H1 (cell line): ENCODE measurements at regions not wholly inside any gene's neighbourhood (a gene's known extent, or its start where the extent isn't known, plus 50 kb on each side); places are given as distances from the start of the nearest gene placed in this dataset.

ENCODE experiments used
- CTCF ChIA-PET: fragments of 300-600 bp; sonication (Branson Sonifier 250); formaldehyde crosslinking; loops from one replicate; lab custom pipeline; 2021; ENCODE audit not compliant: partially characterized antibody; lab: Charles Lee
- POLR2A ChIA-PET: fragments of 300-600 bp; sonication (Branson Sonifier 250); formaldehyde crosslinking; loops from one replicate; lab custom pipeline; 2021; ENCODE audit warnings: inconsistent platforms; ENCODE audit not compliant: partially characterized antibody; lab: Charles Lee
- DNase-seq, 2 experiments: peaks; one replicate each; pipeline versions ENCODE4 v3.0.0 to v3.0.0-alpha.2; 2010 to 2022; ENCODE audit warnings: low spot score in 2 of 2, low read depth in 1 of 2, mixed read lengths in 1 of 2
- FAIRE-seq: peaks from 2 replicates; lab custom pipeline; 2011; peaks lifted over from hg19 to GRCh38; lab: Jason Lieb, UNC
- H2AFZ ChIP-seq: 2 replicates; pipeline ENCODE4 v1.8.1; 2012; ENCODE audit warnings: low read length, inconsistent platforms
- H2AK5ac ChIP-seq: 2 replicates; pipeline ENCODE4 v1.6.1; 2013; ENCODE audit warnings: low read depth, low read length
- H2BK120ac ChIP-seq: replicated peaks from 2 replicates; pipeline ENCODE3; 2013; ENCODE audit warnings: low read depth, low read length, inconsistent platforms
- H2BK12ac ChIP-seq: 2 replicates; pipeline ENCODE4 v1.6.1; 2013; ENCODE audit warnings: low read depth, low read length
- H2BK15ac ChIP-seq: 2 replicates; pipeline ENCODE4 v1.6.1; 2013; ENCODE audit warnings: low read length
- H2BK20ac ChIP-seq: 2 replicates; pipeline ENCODE4 v1.6.1; 2013; ENCODE audit warnings: low read length
- H2BK5ac ChIP-seq: 2 replicates; pipeline ENCODE4 v1.6.1; 2013; ENCODE audit warnings: low read depth, low read length
- H3K14ac ChIP-seq: 2 replicates; pipeline ENCODE4 v1.6.1; 2013; ENCODE audit warnings: inconsistent platforms; ENCODE audit not compliant: insufficient read length
- H3K18ac ChIP-seq: 2 replicates; pipeline ENCODE4 v1.6.1; 2013; ENCODE audit warnings: low read length; ENCODE audit errors: extremely low read depth
- H3K23ac ChIP-seq: 2 replicates; pipeline ENCODE4 v1.6.1; 2013; ENCODE audit warnings: inconsistent platforms; ENCODE audit not compliant: insufficient read length
- H3K23me2 ChIP-seq: 2 replicates; pipeline ENCODE4 v1.6.1; 2013; ENCODE audit warnings: low read depth, low read length
- H3K27ac ChIP-seq: 2 replicates; pipeline ENCODE4 v1.6.1; 2011; ENCODE audit warnings: low read depth, low read length, inconsistent platforms
- H3K27me3 ChIP-seq, 4 experiments: replicated peaks in 1 of 4; 1 replicate in 1 of 4; 2 replicates in 3 of 4; pipeline versions ENCODE4 v1.6.1 to v1.8.1; 2011 to 2013; ENCODE audit warnings: low read length in 3 of 4, mild to moderate bottlenecking in 3 of 4, inconsistent platforms in 2 of 4, mixed read lengths in 2 of 4, moderate library complexity in 1 of 4; ENCODE audit not compliant: control insufficient read depth in 3 of 4, insufficient read depth in 3 of 4; ENCODE audit errors: extremely low read depth in 1 of 4
- H3K36me3 ChIP-seq, 4 experiments: 2 replicates each; pipeline versions ENCODE4 v1.6.1 to v1.8.1; 2011 to 2013; ENCODE audit warnings: mild to moderate bottlenecking in 4 of 4, low read length in 3 of 4, moderate library complexity in 2 of 4, control low read depth in 1 of 4, inconsistent platforms in 1 of 4; ENCODE audit not compliant: insufficient read depth in 4 of 4, control insufficient read depth in 2 of 4
- H3K4ac ChIP-seq: replicated peaks from 2 replicates; pipeline ENCODE3; 2013; ENCODE audit warnings: low read length, low read depth, mixed read lengths, inconsistent platforms; ENCODE audit not compliant: insufficient read length
- H3K4me1 ChIP-seq, 4 experiments: replicated peaks in 1 of 4; 1 replicate in 1 of 4; 2 replicates in 3 of 4; pipeline versions ENCODE4 v1.6.1 to v1.8.1; 2011 to 2013; ENCODE audit warnings: low read length in 3 of 4, inconsistent platforms in 2 of 4, mixed read lengths in 1 of 4; ENCODE audit not compliant: insufficient read depth in 4 of 4, control insufficient read depth in 3 of 4
- H3K4me2 ChIP-seq, 2 experiments: 2 replicates each; pipeline versions ENCODE4 v1.6.1 to v1.8.1; 2011 to 2013; ENCODE audit warnings: low read depth in 2 of 2, low read length in 2 of 2, control low read depth in 1 of 2, inconsistent platforms in 1 of 2, mild to moderate bottlenecking in 1 of 2; ENCODE audit not compliant: insufficient read depth in 1 of 2
- H3K4me3 ChIP-seq, 4 experiments: fragments of 200-600, 300-600 bp in 1 of 4; sonication (generic), shearing (Covaris generic), sonication (Bioruptor Twin) in 1 of 4; 2 replicates each; pipeline versions ENCODE4 v1.5.1 to v1.8.1; 2011 to 2016; ENCODE audit warnings: low read length in 4 of 4, low read depth in 3 of 4, control low read depth in 2 of 4, inconsistent platforms in 2 of 4, mild to moderate bottlenecking in 2 of 4, mixed read lengths in 1 of 4, moderate library complexity in 1 of 4; ENCODE audit not compliant: insufficient read depth in 2 of 4; ENCODE audit errors: extremely low read depth in 1 of 4
- H3K56ac ChIP-seq: replicated peaks from 2 replicates; pipeline ENCODE3; 2013; ENCODE audit warnings: low read depth, mild to moderate bottlenecking, mixed read lengths, low read length, inconsistent platforms; ENCODE audit not compliant: insufficient read length
- H3K79me1 ChIP-seq: 2 replicates; pipeline ENCODE4 v1.6.1; 2013; ENCODE audit warnings: low read depth, low read length, control low read depth
- H3K79me2 ChIP-seq, 2 experiments: 2 replicates each; pipeline versions ENCODE4 v1.6.1 to v1.8.1; 2012 to 2013; ENCODE audit warnings: low read length in 2 of 2, mild to moderate bottlenecking in 2 of 2, inconsistent platforms in 1 of 2; ENCODE audit not compliant: insufficient read depth in 2 of 2, control insufficient read depth in 1 of 2
- H3K9ac ChIP-seq, 4 experiments: replicated peaks in 1 of 4; 1 replicate in 1 of 4; 2 replicates in 3 of 4; pipeline versions ENCODE4 v1.6.1 to v1.8.1; 2011 to 2013; ENCODE audit warnings: low read depth in 3 of 4, low read length in 3 of 4, control low read depth in 2 of 4, mild to moderate bottlenecking in 2 of 4, moderate library complexity in 2 of 4, inconsistent platforms in 1 of 4; ENCODE audit errors: extremely low read depth in 1 of 4
- H3K9me3 ChIP-seq, 2 experiments: 2 replicates each; pipeline versions ENCODE4 v1.6.1 to v1.8.1; 2012 to 2013; ENCODE audit warnings: mild to moderate bottlenecking in 2 of 2, moderate library complexity in 2 of 2, control low read depth in 1 of 2, inconsistent platforms in 1 of 2, low read depth in 1 of 2, low read length in 1 of 2, mixed read lengths in 1 of 2; ENCODE audit not compliant: insufficient read depth in 2 of 2
- H4K20me1 ChIP-seq, 2 experiments: replicated peaks in 1 of 2; 2 replicates each; pipeline versions ENCODE3 to v1.8.1; 2011 to 2013; ENCODE audit warnings: inconsistent platforms in 2 of 2, low read length in 2 of 2, mild to moderate bottlenecking in 1 of 2; ENCODE audit not compliant: insufficient read depth in 2 of 2, control insufficient read depth in 1 of 2
- H4K5ac ChIP-seq: 2 replicates; pipeline ENCODE4 v1.6.1; 2013; ENCODE audit warnings: low read length, low read depth, mixed read lengths, inconsistent platforms; ENCODE audit not compliant: insufficient read length
- H4K8ac ChIP-seq: 2 replicates; pipeline ENCODE4 v1.8.0; 2013; ENCODE audit warnings: mild to moderate bottlenecking, moderate library complexity, low read length, inconsistent platforms; ENCODE audit not compliant: insufficient read depth; ENCODE audit errors: extremely low read depth
- H4K91ac ChIP-seq: replicated peaks from 2 replicates; pipeline ENCODE3; 2013; ENCODE audit warnings: low read length, mixed read lengths, inconsistent platforms; ENCODE audit not compliant: insufficient read length
- EP300 ChIP-seq, 2 experiments: IDR thresholded peaks; 1 replicate in 1 of 2; 2 replicates in 1 of 2; pipeline ENCODE4 v1.6.1; 2011 to 2012; ENCODE audit warnings: low read depth in 2 of 2, low read length in 2 of 2, mild to moderate bottlenecking in 2 of 2, borderline replicate concordance in 1 of 2, inconsistent platforms in 1 of 2, moderate library complexity in 1 of 2
- RAD21 ChIP-seq, 2 experiments: IDR thresholded peaks in 1 of 2; conservative IDR thresholded peaks in 1 of 2; 2 replicates each; pipeline ENCODE4 v1.6.1; 2011; ENCODE audit warnings: low read depth in 2 of 2, low read length in 2 of 2, improper control_type of control experiment in 1 of 2, inconsistent platforms in 1 of 2, mild to moderate bottlenecking in 1 of 2, moderate library complexity in 1 of 2
- WGBS, 2 experiments: shearing (Covaris generic) in 1 of 2; methylation state at CpG; one replicate each; pipeline versions ENCODE4 v1.1.6 to v1.1.7; 2013 to 2015; ENCODE audit warnings: low lambda C conversion rate in 2 of 2, mixed read lengths in 2 of 2, inconsistent platforms in 1 of 2, low coverage in 1 of 2, missing lambda C conversion rate in 1 of 2; ENCODE audit not compliant: insufficient replicate concordance in 2 of 2, insufficient coverage in 1 of 2, insufficient read length in 1 of 2; ENCODE audit errors: extremely low coverage in 1 of 2, missing lambda C conversion rate in 1 of 2; 5-methylcytosine and 5-hydroxymethylcytosine counted together

GRCh38 chr21:16342932-16343331, 613.1 kb downstream of the USP25 start:
- Histone ChIP-seq H4K5ac (no peak overlapping the region), H3K14ac (no peak overlapping the region), H2BK5ac (no peak overlapping the region), H4K8ac (no peak overlapping the region), H3K56ac (no peak overlapping the region)
- TF ChIP-seq EP300 (IDR thresholded peaks at IDR 0.05; ENCODE audit: borderline replicate concordance in 1 of 2, low read depth in 2 of 2, low read length in 2 of 2) (no peak), RAD21 (IDR thresholded peaks at IDR 0.05 in 1 of 2, conservative IDR thresholded peaks at IDR 0.05 in 1 of 2; ENCODE audit: low read depth in 2 of 2, low read length in 2 of 2) (0 out of 4 replicates have a peak, but pooled peaks of 1 of the 2 experiments have one; percentile 15)
- TF ChIP-seq, all 59 proteins: peak for 1
- no peaks in the 10 kb centered on the region for H3K79me1 ChIP-seq
- H2AFZ ChIP-seq: peak overlapping the region; percentile 83; the same call in 1 of the 2 replicates
- no peak for DNase-seq
- H2AK5ac ChIP-seq: no peak overlapping the region
- H2BK12ac ChIP-seq: no peak overlapping the region
- H3K9me3 ChIP-seq: no peaks in the 10 kb centered on the region
- no peak overlapping the region for H3K4me3 ChIP-seq
- H3K23me2 ChIP-seq: no peaks in the 10 kb centered on the region
- H3K27me3 ChIP-seq: no peaks in the 10 kb centered on the region
- ChIA-PET POLR2A (no interaction called here), CTCF (interaction anchor here (1.2 kb wide), 1 partner anchor 13 kb away, joined by 3 read pairs; no protein-coding TSS in a partner anchor)
- no peak overlapping the region for H2BK20ac ChIP-seq
- H3K18ac ChIP-seq: no peak overlapping the region
- H3K23ac ChIP-seq: no peak overlapping the region
- no peak overlapping the region for H3K9ac ChIP-seq
- H2BK120ac ChIP-seq: no peak overlapping the region
- H3K4me1 ChIP-seq: no peaks in the 10 kb centered on the region
- no peak overlapping the region for H4K91ac ChIP-seq
- WGBS, 2 experiments: 80% methylated on average over 1 of the region's 1 CpG; no CpG with 5 or more reads in 1 of the 2 experiments
- no peaks in the 10 kb centered on the region for H4K20me1 ChIP-seq
- H3K4ac ChIP-seq: no peak overlapping the region
- peak; percentile 57 for FAIRE-seq
- H3K27ac ChIP-seq: no peak overlapping the region
- H3K36me3 ChIP-seq: no peaks in the 10 kb centered on the region; a peak in 1 of 8 replicates
- H2BK15ac ChIP-seq: no peak overlapping the region
- no peak overlapping the region for H3K4me2 ChIP-seq
- H3K79me2 ChIP-seq: no peaks in the 10 kb centered on the region
